ENCODE measurements at regions not wholly inside any gene's neighbourhood (a gene's known extent, or its start where the extent isn't known, plus 50 kb on each side); places are given as distances from the start of the nearest gene placed in this dataset.

- Histone ChIP-seq H3K4me1 (ENCODE audit: control insufficient read depth in 1 of 2, insufficient read depth in 2 of 2, low read length in 2 of 2) (no peaks in the 10 kb centered on the region), H3K23ac (ENCODE audit: low read length) (no peak overlapping the region), H2BK5ac (ENCODE audit: low read depth, low read length, poor library complexity) (no peak overlapping the region), H4K8ac (ENCODE audit: low read depth, low read length) (no peak overlapping the region), H3K4me2 (ENCODE audit: low read length) (no peak overlapping the region), H3K79me2 (ENCODE audit: control insufficient read depth, insufficient read depth, low read length, poor library complexity) (no peaks in the 10 kb centered on the region), H2BK120ac (ENCODE audit: insufficient read depth, low read length, poor library complexity) (no peak overlapping the region), H3K9me3 (ENCODE audit: insufficient read depth, low read depth, low read length) (no peaks in the 10 kb centered on the region), H3K14ac (ENCODE audit: low read length) (no peak overlapping the region), H3K27ac (ENCODE audit: low read depth, low read length) (no peak overlapping the region), H3K18ac (ENCODE audit: low read length) (no peak overlapping the region), H3K9ac (ENCODE audit: low read length) (no peak overlapping the region), H2AK5ac (ENCODE audit: low read length) (no peak overlapping the region), H4K91ac (ENCODE audit: low read depth, low read length) (no peak overlapping the region), H3K4ac (ENCODE audit: low read depth, low read length) (no peak overlapping the region), H3K36me3 (ENCODE audit: control insufficient read depth in 1 of 2, insufficient read depth in 2 of 2, low read length in 2 of 2) (no peaks in the 10 kb centered on the region), H3K79me1 (ENCODE audit: low read length) (no peaks in the 10 kb centered on the region), H2AFZ (ENCODE audit: insufficient read depth, low read length, poor library complexity) (no peak overlapping the region), H2BK12ac (ENCODE audit: low read length) (no peak overlapping the region), H3K27me3 (ENCODE audit: insufficient read depth, low read length) (no peaks in the 10 kb centered on the region), H3K4me3 (ENCODE audit: low read depth, low read length) (no peak overlapping the region), H4K12ac (ENCODE audit: low read depth, low read length) (no peak overlapping the region)
- no CpG with 5 or more reads among the region's 2 CpGs for WGBS (ENCODE audit: extremely low coverage, insufficient coverage, insufficient read length)
- no peak for DNase-seq
These were observed 771.6 kb downstream of the RPS29 start for GRCh38 chr14:48814562-48814961.

- no peak overlapping the region for H2BK5ac ChIP-seq (ENCODE audit: low read depth, low read length, poor library complexity)
- H4K8ac ChIP-seq (ENCODE audit: low read depth, low read length): no peak overlapping the region
- peaks cover 0 to 2% of the 10 kb centered on the region in 2 experiments for H3K4me1 ChIP-seq (ENCODE audit: control insufficient read depth in 1 of 2, insufficient read depth in 2 of 2, low read length in 2 of 2)
- WGBS (ENCODE audit: extremely low coverage, insufficient coverage, insufficient read length): no CpG with 5 or more reads among the region's 14 CpGs
- H3K79me1 ChIP-seq (ENCODE audit: low read length): no peaks in the 10 kb centered on the region
- H3K27me3 ChIP-seq (ENCODE audit: insufficient read depth, low read length): no peaks in the 10 kb centered on the region
- H2BK12ac ChIP-seq (ENCODE audit: low read length): no peak overlapping the region
- H3K4me2 ChIP-seq (ENCODE audit: low read length): no peak overlapping the region
- no peak overlapping the region for H2AK5ac ChIP-seq (ENCODE audit: low read length)
- no peaks in the 10 kb centered on the region for H3K79me2 ChIP-seq (ENCODE audit: control insufficient read depth, insufficient read depth, low read length, poor library complexity)
- no peak overlapping the region for H3K18ac ChIP-seq (ENCODE audit: low read length)
- no peak overlapping the region for H3K9ac ChIP-seq (ENCODE audit: low read length)
- DNase-seq: no peak
- H4K12ac ChIP-seq (ENCODE audit: low read depth, low read length): no peak overlapping the region
- no peak overlapping the region for H2BK120ac ChIP-seq (ENCODE audit: insufficient read depth, low read length, poor library complexity)
- H3K4me3 ChIP-seq (ENCODE audit: low read depth, low read length): no peak overlapping the region
- H3K9me3 ChIP-seq (ENCODE audit: insufficient read depth, low read depth, low read length): no peaks in the 10 kb centered on the region
- no peak overlapping the region for H4K91ac ChIP-seq (ENCODE audit: low read depth, low read length)
- no peak overlapping the region for H3K23ac ChIP-seq (ENCODE audit: low read length)
- H3K14ac ChIP-seq (ENCODE audit: low read length): no peak overlapping the region
- H2AFZ ChIP-seq (ENCODE audit: insufficient read depth, low read length, poor library complexity): no peak overlapping the region
- no peaks in the 10 kb centered on the region for H3K36me3 ChIP-seq (ENCODE audit: control insufficient read depth in 1 of 2, insufficient read depth in 2 of 2, low read length in 2 of 2)
- no peak overlapping the region for H3K27ac ChIP-seq (ENCODE audit: low read depth, low read length)
- H3K4ac ChIP-seq (ENCODE audit: low read depth, low read length): no peak overlapping the region
These were observed 780.9 kb downstream of the RPS29 start for GRCh38 chr14:48805315-48805714.

- Histone ChIP-seq H3K18ac (ENCODE audit: low read length) (no peak overlapping the region), H3K27me3 (ENCODE audit: insufficient read depth, low read length) (no peaks in the 10 kb centered on the region), H3K4me1 (ENCODE audit: control insufficient read depth in 1 of 2, insufficient read depth in 2 of 2, low read length in 2 of 2) (no peaks in the 10 kb centered on the region), H3K14ac (ENCODE audit: low read length) (no peak overlapping the region), H2BK120ac (ENCODE audit: insufficient read depth, low read length, poor library complexity) (no peak overlapping the region), H3K79me2 (ENCODE audit: control insufficient read depth, insufficient read depth, low read length, poor library complexity) (no peaks in the 10 kb centered on the region), H4K91ac (ENCODE audit: low read depth, low read length) (no peak overlapping the region), H4K12ac (ENCODE audit: low read depth, low read length) (no peak overlapping the region), H2AFZ (ENCODE audit: insufficient read depth, low read length, poor library complexity) (no peak overlapping the region), H3K4me2 (ENCODE audit: low read length) (no peak overlapping the region), H3K23ac (ENCODE audit: low read length) (no peak overlapping the region), H2BK12ac (ENCODE audit: low read length) (no peak overlapping the region), H2BK5ac (ENCODE audit: low read depth, low read length, poor library complexity) (no peak overlapping the region), H4K8ac (ENCODE audit: low read depth, low read length) (no peak overlapping the region), H3K79me1 (ENCODE audit: low read length) (no peaks in the 10 kb centered on the region), H3K4me3 (ENCODE audit: low read depth, low read length) (no peak overlapping the region), H2AK5ac (ENCODE audit: low read length) (no peak overlapping the region), H3K27ac (ENCODE audit: low read depth, low read length) (no peak overlapping the region), H3K9ac (ENCODE audit: low read length) (no peak overlapping the region), H3K4ac (ENCODE audit: low read depth, low read length) (no peak overlapping the region), H3K36me3 (ENCODE audit: control insufficient read depth in 1 of 2, insufficient read depth in 2 of 2, low read length in 2 of 2) (no peaks in the 10 kb centered on the region), H3K9me3 (ENCODE audit: insufficient read depth, low read depth, low read length) (no peaks in the 10 kb centered on the region)
- no peak for DNase-seq
- no CpG with 5 or more reads among the region's 5 CpGs for WGBS (ENCODE audit: extremely low coverage, insufficient coverage, insufficient read length)
These were observed 793.7 kb downstream of the RPS29 start for GRCh38 chr14:48792376-48793024.

- H3K9ac ChIP-seq (ENCODE audit: low read length): no peak overlapping the region
- H3K27me3 ChIP-seq (ENCODE audit: insufficient read depth, low read length): no peaks in the 10 kb centered on the region
- H2BK5ac ChIP-seq (ENCODE audit: low read depth, low read length, poor library complexity): no peak overlapping the region
- no peaks in the 10 kb centered on the region for H3K79me2 ChIP-seq (ENCODE audit: control insufficient read depth, insufficient read depth, low read length, poor library complexity)
- no peak overlapping the region for H2AK5ac ChIP-seq (ENCODE audit: low read length)
- H3K4me3 ChIP-seq (ENCODE audit: low read depth, low read length): no peak overlapping the region
- WGBS (ENCODE audit: extremely low coverage, insufficient coverage, insufficient read length): no CpG with 5 or more reads among the region's 2 CpGs
- no peaks in the 10 kb centered on the region for H3K9me3 ChIP-seq (ENCODE audit: insufficient read depth, low read depth, low read length)
- no peak overlapping the region for H4K91ac ChIP-seq (ENCODE audit: low read depth, low read length)
- no peak overlapping the region for H3K27ac ChIP-seq (ENCODE audit: low read depth, low read length)
- H3K4ac ChIP-seq (ENCODE audit: low read depth, low read length): no peak overlapping the region
- no peaks in the 10 kb centered on the region for H3K4me1 ChIP-seq (ENCODE audit: control insufficient read depth in 1 of 2, insufficient read depth in 2 of 2, low read length in 2 of 2)
- peak overlapping the region; percentile 54 for H4K8ac ChIP-seq (ENCODE audit: low read depth, low read length)
- no peak overlapping the region for H3K18ac ChIP-seq (ENCODE audit: low read length)
- H3K23ac ChIP-seq (ENCODE audit: low read length): no peak overlapping the region
- H3K14ac ChIP-seq (ENCODE audit: low read length): no peak overlapping the region
- no peak overlapping the region for H3K4me2 ChIP-seq (ENCODE audit: low read length)
- H4K12ac ChIP-seq (ENCODE audit: low read depth, low read length): no peak overlapping the region
- H3K79me1 ChIP-seq (ENCODE audit: low read length): no peaks in the 10 kb centered on the region
- no peak overlapping the region for H2BK12ac ChIP-seq (ENCODE audit: low read length)
- no peak overlapping the region for H2BK120ac ChIP-seq (ENCODE audit: insufficient read depth, low read length, poor library complexity)
- no peaks in the 10 kb centered on the region for H3K36me3 ChIP-seq (ENCODE audit: control insufficient read depth in 1 of 2, insufficient read depth in 2 of 2, low read length in 2 of 2)
- H2AFZ ChIP-seq (ENCODE audit: insufficient read depth, low read length, poor library complexity): no peak overlapping the region
- DNase-seq: no peak
These were observed 797.4 kb downstream of the RPS29 start for GRCh38 chr14:48788771-48789170.
